ENCODE measurements at regions not wholly inside any gene's neighbourhood (a gene's known extent, or its start where the extent isn't known, plus 50 kb on each side); places are given as distances from the start of the nearest gene placed in this dataset.

DNA sequence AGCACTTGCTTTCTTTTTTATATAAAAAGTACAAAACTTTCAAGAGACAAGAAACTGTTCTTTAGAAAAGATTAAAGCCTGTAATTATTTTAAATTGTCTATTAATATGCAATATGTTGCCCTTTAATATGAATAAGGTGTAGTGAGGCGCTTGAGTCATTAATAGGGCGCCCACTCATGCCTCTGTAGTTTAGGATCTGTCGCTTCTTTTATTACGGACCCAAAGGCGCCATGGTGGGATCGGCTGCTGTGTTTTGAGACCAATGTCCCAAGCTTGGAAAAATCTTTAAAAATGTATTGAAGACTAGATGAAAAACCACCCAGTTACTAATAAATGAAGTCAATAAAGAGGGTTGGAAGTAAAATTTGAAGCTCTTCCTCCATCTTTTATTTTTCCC lies 259.5 kb upstream of the MEIS2 start:
- 93% methylated on average over 3 of the region's 6 CpGs; no CpG with 5 or more reads in 1 of the 2 experiments for WGBS, 2 experiments (ENCODE audit: insufficient coverage in 2 of 2)
- H3K4me3 ChIP-seq (ENCODE audit: extremely low read depth, insufficient read depth, low read length, poor library complexity, severe bottlenecking): no peak overlapping the region
- H3K9me3 ChIP-seq (ENCODE audit: control insufficient read depth, low read length): no peaks in the 10 kb centered on the region
- no peaks in the 10 kb centered on the region for H3K36me3 ChIP-seq (ENCODE audit: control insufficient read depth, insufficient read depth, low read length)
- H3K27ac ChIP-seq (ENCODE audit: low read depth, low read length, severe bottlenecking): no peak overlapping the region
- H3K4me1 ChIP-seq (ENCODE audit: control insufficient read depth, insufficient read depth, low read length, poor library complexity, severe bottlenecking): no peaks in the 10 kb centered on the region

- no peak overlapping the region for H3K4me3 ChIP-seq (ENCODE audit: extremely low read depth, insufficient read depth, low read length, poor library complexity, severe bottlenecking)
- no peaks in the 10 kb centered on the region for H3K4me1 ChIP-seq (ENCODE audit: control insufficient read depth, insufficient read depth, low read length, poor library complexity, severe bottlenecking)
- no peaks in the 10 kb centered on the region for H3K36me3 ChIP-seq (ENCODE audit: control insufficient read depth, insufficient read depth, low read length)
- no peak overlapping the region for H3K27ac ChIP-seq (ENCODE audit: low read depth, low read length, severe bottlenecking)
- no peaks in the 10 kb centered on the region for H3K9me3 ChIP-seq (ENCODE audit: control insufficient read depth, low read length)
- no CpG with 5 or more reads among the region's 1 CpG for WGBS, 2 experiments (ENCODE audit: insufficient coverage in 2 of 2)
These were observed 260.4 kb upstream of the MEIS2 start for GRCh38 chr15:37360724-37361123.

DNA sequence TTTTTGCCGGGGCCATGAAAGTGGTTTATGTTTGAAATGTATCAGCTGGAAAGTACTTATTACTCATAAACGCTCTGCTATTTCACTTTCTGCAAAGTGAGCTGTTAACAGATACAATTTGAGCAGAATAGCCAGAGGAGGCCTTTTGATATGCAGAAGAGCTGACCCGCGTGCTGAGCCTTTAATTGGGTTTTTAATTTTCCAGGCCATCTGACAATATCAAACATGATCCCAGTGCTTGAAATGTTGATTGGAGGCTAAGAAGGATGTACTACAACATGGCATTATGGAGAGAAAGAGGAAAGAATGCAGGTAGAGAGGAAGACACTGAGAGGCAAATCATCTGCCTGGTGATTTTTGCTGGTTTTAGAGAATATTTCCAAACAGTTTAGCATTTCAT lies 261.3 kb upstream of the MEIS2 start:
- Histone ChIP-seq H3K9me3 (ENCODE audit: control insufficient read depth, low read length) (no peaks in the 10 kb centered on the region), H3K27ac (ENCODE audit: low read depth, low read length, severe bottlenecking) (no peak overlapping the region), H3K4me3 (ENCODE audit: extremely low read depth, insufficient read depth, low read length, poor library complexity, severe bottlenecking) (no peak overlapping the region), H3K36me3 (ENCODE audit: control insufficient read depth, insufficient read depth, low read length) (no peaks in the 10 kb centered on the region), H3K4me1 (ENCODE audit: control insufficient read depth, insufficient read depth, low read length, poor library complexity, severe bottlenecking) (no peaks in the 10 kb centered on the region)
- 50% methylated on average over 2 of the region's 4 CpGs; no CpG with 5 or more reads in 1 of the 2 experiments for WGBS, 2 experiments (ENCODE audit: insufficient coverage in 2 of 2)

DNA sequence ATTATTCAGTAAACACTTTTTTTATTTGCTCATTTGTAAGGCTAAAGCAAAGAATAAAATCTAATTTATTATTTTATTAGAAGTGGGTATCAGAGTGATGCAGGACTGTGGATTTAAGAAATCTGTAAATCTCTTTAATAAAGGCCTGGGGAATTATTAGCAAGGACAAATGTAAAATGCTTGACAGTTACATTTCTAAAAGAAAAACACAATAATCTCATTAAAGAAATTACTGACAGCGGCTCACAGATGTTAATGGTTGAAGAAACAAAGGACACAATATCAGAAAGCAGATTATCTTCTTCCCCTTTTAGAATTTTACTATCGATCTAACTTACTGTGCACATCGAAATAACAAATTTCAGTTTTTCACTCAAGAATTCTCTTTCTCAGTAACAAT lies 262.1 kb upstream of the MEIS2 start:
- Histone ChIP-seq H3K4me1 (ENCODE audit: control insufficient read depth, insufficient read depth, low read length, poor library complexity, severe bottlenecking) (no peaks in the 10 kb centered on the region), H3K36me3 (ENCODE audit: control insufficient read depth, insufficient read depth, low read length) (no peaks in the 10 kb centered on the region), H3K4me3 (ENCODE audit: extremely low read depth, insufficient read depth, low read length, poor library complexity, severe bottlenecking) (no peak overlapping the region), H3K9me3 (ENCODE audit: control insufficient read depth, low read length) (no peaks in the 10 kb centered on the region), H3K27ac (ENCODE audit: low read depth, low read length, severe bottlenecking) (no peak overlapping the region)
- WGBS, 2 experiments (ENCODE audit: insufficient coverage in 2 of 2): no CpG with 5 or more reads among the region's 3 CpGs

GRCh38 chr15:37368961-37369360 lies 268.6 kb upstream of the MEIS2 start:
- 70 to 82% methylated on average over 1 of the region's 4 CpGs for WGBS, 2 experiments (ENCODE audit: insufficient coverage in 2 of 2)
- H3K27ac ChIP-seq (ENCODE audit: low read depth, low read length, severe bottlenecking): no peak overlapping the region
- no peaks in the 10 kb centered on the region for H3K4me1 ChIP-seq (ENCODE audit: control insufficient read depth, insufficient read depth, low read length, poor library complexity, severe bottlenecking)
- H3K36me3 ChIP-seq (ENCODE audit: control insufficient read depth, insufficient read depth, low read length): no peaks in the 10 kb centered on the region
- H3K9me3 ChIP-seq (ENCODE audit: control insufficient read depth, low read length): no peaks in the 10 kb centered on the region
- no peak overlapping the region for H3K4me3 ChIP-seq (ENCODE audit: extremely low read depth, insufficient read depth, low read length, poor library complexity, severe bottlenecking)

- no peaks in the 10 kb centered on the region for H3K9me3 ChIP-seq (ENCODE audit: control insufficient read depth, low read length)
- H3K4me3 ChIP-seq (ENCODE audit: extremely low read depth, insufficient read depth, low read length, poor library complexity, severe bottlenecking): no peak overlapping the region
- H3K4me1 ChIP-seq (ENCODE audit: control insufficient read depth, insufficient read depth, low read length, poor library complexity, severe bottlenecking): no peaks in the 10 kb centered on the region
- no peak overlapping the region for H3K27ac ChIP-seq (ENCODE audit: low read depth, low read length, severe bottlenecking)
- no peaks in the 10 kb centered on the region for H3K36me3 ChIP-seq (ENCODE audit: control insufficient read depth, insufficient read depth, low read length)
- 67% methylated on average over 1 of the region's 2 CpGs; no CpG with 5 or more reads in 1 of the 2 experiments for WGBS, 2 experiments (ENCODE audit: insufficient coverage in 2 of 2)
These were observed 270.6 kb upstream of the MEIS2 start for GRCh38 chr15:37370941-37371340.

DNA sequence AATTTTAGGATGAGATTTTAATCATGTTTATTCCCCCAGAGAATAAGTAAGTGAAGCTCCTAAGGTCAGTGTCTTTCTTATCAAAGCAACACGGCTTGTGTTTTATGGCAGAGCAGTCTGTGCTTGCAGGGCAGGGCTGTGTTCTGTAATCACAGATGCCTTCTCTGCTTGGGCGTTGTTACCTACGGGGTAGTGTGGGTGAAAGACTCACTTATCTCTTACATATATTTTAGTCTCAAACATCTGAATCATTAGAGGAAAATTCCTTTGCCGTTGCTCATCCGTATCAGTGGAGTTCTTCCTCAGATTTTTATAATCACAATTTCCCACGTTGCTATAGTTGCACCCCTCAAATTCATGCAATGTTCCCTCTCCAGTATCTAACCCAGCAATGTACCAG lies 271.7 kb upstream of the MEIS2 start:
- 85 to 94% methylated on average over 4 of the region's 6 CpGs for WGBS, 2 experiments (ENCODE audit: insufficient coverage in 2 of 2)
- no peaks in the 10 kb centered on the region for H3K4me1 ChIP-seq (ENCODE audit: control insufficient read depth, insufficient read depth, low read length, poor library complexity, severe bottlenecking)
- no peaks in the 10 kb centered on the region for H3K36me3 ChIP-seq (ENCODE audit: control insufficient read depth, insufficient read depth, low read length)
- H3K27ac ChIP-seq (ENCODE audit: low read depth, low read length, severe bottlenecking): no peak overlapping the region
- H3K4me3 ChIP-seq (ENCODE audit: extremely low read depth, insufficient read depth, low read length, poor library complexity, severe bottlenecking): no peak overlapping the region
- H3K9me3 ChIP-seq (ENCODE audit: control insufficient read depth, low read length): no peaks in the 10 kb centered on the region

- Histone ChIP-seq H3K36me3 (ENCODE audit: control insufficient read depth, insufficient read depth, low read length) (no peaks in the 10 kb centered on the region), H3K27ac (ENCODE audit: low read depth, low read length, severe bottlenecking) (no peak overlapping the region), H3K4me3 (ENCODE audit: extremely low read depth, insufficient read depth, low read length, poor library complexity, severe bottlenecking) (no peak overlapping the region), H3K4me1 (ENCODE audit: control insufficient read depth, insufficient read depth, low read length, poor library complexity, severe bottlenecking) (no peaks in the 10 kb centered on the region), H3K9me3 (ENCODE audit: control insufficient read depth, low read length) (no peaks in the 10 kb centered on the region)
- 43 to 47% methylated on average over 3 of the region's 3 CpGs for WGBS, 2 experiments (ENCODE audit: insufficient coverage in 2 of 2)
These were observed 275.2 kb upstream of the MEIS2 start for GRCh38 chr15:37375519-37375918.

DNA sequence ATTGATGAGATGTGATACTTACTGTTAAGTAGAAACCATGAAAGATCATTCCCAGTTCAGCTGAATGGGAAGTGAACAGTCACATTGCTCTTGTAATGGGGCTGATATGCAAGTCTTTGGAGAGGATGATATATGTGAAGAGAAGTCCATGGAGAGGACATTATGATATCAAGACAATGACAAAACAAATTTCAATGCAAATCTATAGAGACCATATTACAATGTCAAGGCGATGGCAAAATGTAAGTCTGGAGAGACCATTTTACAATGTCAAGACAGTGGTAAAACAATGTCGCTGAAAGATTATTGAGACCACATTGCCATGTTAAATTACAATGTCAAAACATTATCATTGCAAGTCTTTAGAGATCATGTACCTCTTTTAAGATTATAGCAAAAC lies 277.1 kb upstream of the MEIS2 start:
- 100% methylated on average over 2 of the region's 2 CpGs; no CpG with 5 or more reads in 1 of the 2 experiments for WGBS, 2 experiments (ENCODE audit: insufficient coverage in 2 of 2)

GRCh38 chr15:37394402-37395099 lies 294.2 kb upstream of the MEIS2 start:
- peaks cover 2% of the 10 kb centered on the region for H3K9me3 ChIP-seq (ENCODE audit: control insufficient read depth, low read length)
- no peak overlapping the region for H3K27ac ChIP-seq (ENCODE audit: low read depth, low read length, severe bottlenecking)
- no peak overlapping the region for H3K4me3 ChIP-seq (ENCODE audit: extremely low read depth, insufficient read depth, low read length, poor library complexity, severe bottlenecking)
- 67% methylated on average over 1 of the region's 3 CpGs; no CpG with 5 or more reads in 1 of the 2 experiments for WGBS, 2 experiments (ENCODE audit: insufficient coverage in 2 of 2)
- H3K4me1 ChIP-seq (ENCODE audit: control insufficient read depth, insufficient read depth, low read length, poor library complexity, severe bottlenecking): no peaks in the 10 kb centered on the region
- no peaks in the 10 kb centered on the region for H3K36me3 ChIP-seq (ENCODE audit: control insufficient read depth, insufficient read depth, low read length)

More for the DNA sequence above, 277.1 kb upstream of the MEIS2 start:
- H3K9me3 ChIP-seq (ENCODE audit: control insufficient read depth, low read length): no peaks in the 10 kb centered on the region
- H3K4me1 ChIP-seq (ENCODE audit: control insufficient read depth, insufficient read depth, low read length, poor library complexity, severe bottlenecking): no peaks in the 10 kb centered on the region
- H3K27ac ChIP-seq (ENCODE audit: low read depth, low read length, severe bottlenecking): no peak overlapping the region
- no peaks in the 10 kb centered on the region for H3K36me3 ChIP-seq (ENCODE audit: control insufficient read depth, insufficient read depth, low read length)
- H3K4me3 ChIP-seq (ENCODE audit: extremely low read depth, insufficient read depth, low read length, poor library complexity, severe bottlenecking): no peak overlapping the region

DNA sequence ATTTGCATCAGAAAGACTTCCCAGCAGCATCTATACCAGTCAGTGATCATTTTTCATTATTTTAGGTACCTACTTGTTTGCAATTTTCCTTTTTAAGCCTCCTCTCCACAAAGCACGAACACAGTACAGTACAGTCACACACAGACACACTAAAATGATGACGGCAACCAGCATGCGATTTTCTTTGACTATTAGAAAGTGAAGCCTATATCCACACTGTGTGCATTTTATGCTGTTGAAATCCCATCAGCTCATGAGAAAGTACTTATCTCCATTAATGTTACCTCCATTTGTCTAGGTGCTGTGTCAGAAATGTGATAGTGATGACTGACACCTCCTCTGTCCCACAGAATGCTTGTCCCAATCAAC lies 294.7 kb upstream of the MEIS2 start:
- no peak overlapping the region for H3K27ac ChIP-seq (ENCODE audit: low read depth, low read length, severe bottlenecking)

More for the DNA sequence above, 294.7 kb upstream of the MEIS2 start:
- no peaks in the 10 kb centered on the region for H3K9me3 ChIP-seq (ENCODE audit: control insufficient read depth, low read length)
- H3K4me1 ChIP-seq (ENCODE audit: control insufficient read depth, insufficient read depth, low read length, poor library complexity, severe bottlenecking): no peaks in the 10 kb centered on the region
- no peaks in the 10 kb centered on the region for H3K36me3 ChIP-seq (ENCODE audit: control insufficient read depth, insufficient read depth, low read length)
- H3K4me3 ChIP-seq (ENCODE audit: extremely low read depth, insufficient read depth, low read length, poor library complexity, severe bottlenecking): no peak overlapping the region
- 93% methylated on average over 3 of the region's 3 CpGs; no CpG with 5 or more reads in 1 of the 2 experiments for WGBS, 2 experiments (ENCODE audit: insufficient coverage in 2 of 2)

Measured in mesodermal cell (in vitro differentiated cells).